GM12878 (cell line): ENCODE measurements at regions not wholly inside any gene's neighbourhood (a gene's known extent, or its start where the extent isn't known, plus 50 kb on each side); places are given as distances from the start of the nearest gene placed in this dataset.

ENCODE experiments used
- ATAC-seq: fragments of 200-7000 bp; cut with Tn5 transposase; 3 replicates; pipeline ENCODE4 v1.9.1; 2020; ENCODE audit warnings: mild to moderate bottlenecking, moderate library complexity
- BruUV-seq: library from RNA; stranded (reverse); fragments of 400-500 nt; replicated peaks from 2 replicates; lab custom pipeline; 2021; lab: Mats Ljungman, UMichigan
- CTCF ChIA-PET: fragments of 300-600 bp; sonication (Branson Sonifier 250); formaldehyde crosslinking; extraction: SDS; loops from one replicate; lab custom pipeline; 2021; ENCODE audit warnings: inconsistent platforms; lab: Yijun Ruan, JAX
- POLR2A ChIA-PET: fragments of 350-600 bp; formaldehyde crosslinking; extraction: SDS; loops from one replicate; lab custom pipeline; 2021; ENCODE audit warnings: inconsistent platforms; lab: Charles Lee
- RAD21 ChIA-PET: fragments of 300-600 bp; sonication (Branson Sonifier 250); formaldehyde crosslinking; loops from one replicate; lab custom pipeline; 2023; ENCODE audit warnings: antibody characterized with exemption; ENCODE audit not compliant: unreplicated experiment; lab: Charles Lee
- SMC1A ChIA-PET: fragments of 300-600 bp; sonication (Branson Sonifier 250); formaldehyde crosslinking; loops from one replicate; lab custom pipeline; 2023; ENCODE audit not compliant: unreplicated experiment, uncharacterized antibody; lab: Charles Lee
- DNase-seq: peaks from one replicate; pipeline ENCODE4 v3.0.0-alpha.2; 2011; ENCODE audit warnings: low read depth, low spot score
- FAIRE-seq: peaks from 3 replicates; lab custom pipeline; 2011; peaks lifted over from hg19 to GRCh38; lab: Jason Lieb, UNC
- H2AFZ ChIP-seq: 2 replicates; pipeline ENCODE4 v1.6.0; 2011; ENCODE audit warnings: low read depth, low read length, control low read depth; ENCODE audit not compliant: control insufficient read depth
- H3K27ac ChIP-seq: 2 replicates; pipeline ENCODE4 v1.5.1; 2011; ENCODE audit warnings: control low read depth; ENCODE audit not compliant: control insufficient read depth, insufficient read depth
- H3K27me3 ChIP-seq, 2 experiments: replicated peaks in 1 of 2; 2 replicates each; pipeline versions ENCODE4 v1.6.0 to v1.6.1; 2011; ENCODE audit warnings: low read length in 1 of 2; ENCODE audit not compliant: control insufficient read depth in 2 of 2, insufficient read depth in 2 of 2
- H3K36me3 ChIP-seq, 2 experiments: 2 replicates each; pipeline ENCODE4 v1.5.1; 2011; ENCODE audit warnings: low read length in 1 of 2; ENCODE audit not compliant: control insufficient read depth in 2 of 2, insufficient read depth in 2 of 2
- H3K4me1 ChIP-seq: 2 replicates; pipeline ENCODE4 v1.6.1; 2011; ENCODE audit warnings: mild to moderate bottlenecking, low read length, moderate library complexity, mixed read lengths; ENCODE audit not compliant: control insufficient read depth, insufficient read depth
- H3K4me2 ChIP-seq: 2 replicates; pipeline ENCODE4 v1.6.0; 2011; ENCODE audit warnings: control low read depth; ENCODE audit not compliant: control insufficient read depth, insufficient read depth
- H3K4me3 ChIP-seq: fragments of 200-600 bp; sonication (generic); 2 replicates; pipeline ENCODE4 v1.5.1; 2016
- H3K79me2 ChIP-seq: 2 replicates; pipeline ENCODE4 v1.6.0; 2011; ENCODE audit warnings: low read length; ENCODE audit not compliant: control insufficient read depth, insufficient read depth
- H3K9ac ChIP-seq: 2 replicates; pipeline ENCODE4 v1.8.0; 2011; ENCODE audit warnings: low read length, control low read depth, mixed read lengths; ENCODE audit not compliant: control insufficient read depth, insufficient read depth
- H3K9me3 ChIP-seq: replicated peaks from 3 replicates; pipeline ENCODE4 v1.5.1; 2011; ENCODE audit warnings: mild to moderate bottlenecking, low read length; ENCODE audit not compliant: control insufficient read depth, insufficient read depth
- H4K20me1 ChIP-seq: 2 replicates; pipeline ENCODE4 v1.6.0; 2011; ENCODE audit not compliant: control insufficient read depth, insufficient read depth
- CBX5 ChIP-seq: sonication (generic); IDR thresholded peaks from 2 replicates; pipeline ENCODE4 v1.6.1; 2016; ENCODE audit warnings: low read depth, moderate library complexity, mild to moderate bottlenecking, inconsistent platforms
- KLF5 ChIP-seq: fragments of 450-650 bp; IDR thresholded peaks from 2 replicates; pipeline ENCODE4 v1.6.1; 2014; ENCODE audit warnings: mild to moderate bottlenecking; ENCODE audit not compliant: partially characterized antibody
- MYB ChIP-seq: fragments of 150-350 bp; IDR thresholded peaks from 2 replicates; pipeline ENCODE4 v1.6.1; 2014; ENCODE audit warnings: mild to moderate bottlenecking, low read depth, low read length, borderline replicate concordance
- MYC ChIP-seq: IDR thresholded peaks from 2 replicates; pipeline ENCODE4 v1.6.1; 2011; ENCODE audit warnings: mild to moderate bottlenecking, low read length, moderate library complexity, inconsistent platforms; ENCODE audit not compliant: insufficient read depth, insufficient replicate concordance, insufficient read length, severe bottlenecking
- NRF1 ChIP-seq: conservative IDR thresholded peaks from 2 replicates; pipeline ENCODE4 v1.6.1; 2011; ENCODE audit warnings: mild to moderate bottlenecking, low read depth, low read length, improper control_type of control experiment
- PAX5 ChIP-seq: IDR thresholded peaks from 2 replicates; pipeline ENCODE4 v1.6.1; 2011; ENCODE audit warnings: low read depth, low read length, borderline replicate concordance
- RBBP5 ChIP-seq: fragments of 200-600 bp; sonication (generic); conservative IDR thresholded peaks from 2 replicates; pipeline ENCODE4 v1.6.1; 2016
- RELA ChIP-seq: fragments of 450-650 bp; IDR thresholded peaks from 2 replicates; pipeline ENCODE4 v1.8.0; 2014; ENCODE audit warnings: borderline replicate concordance; ENCODE audit not compliant: partially characterized antibody
- ZNF274 ChIP-seq: IDR thresholded peaks from one replicate; pipeline ENCODE4 v1.8.0; 2011; ENCODE audit not compliant: insufficient read length, insufficient read depth
- WGBS: methylation state at CpG from one replicate; pipeline ENCODE4 v1.1.6; 2016; ENCODE audit warnings: low lambda C conversion rate; ENCODE audit not compliant: insufficient replicate concordance, insufficient coverage; ENCODE audit errors: missing lambda C conversion rate; 5-methylcytosine and 5-hydroxymethylcytosine counted together
- in situ Hi-C: fragments of 300-500 bp; cut with MboI; formaldehyde crosslinking; loops from 9 replicates; pipeline ENCODE4 v1.14.3; 2018; ENCODE audit warnings: mixed read lengths
- intact Hi-C: fragments of 100-400 bp; cut with micrococcal nuclease; formaldehyde crosslinking; loops from one replicate; pipeline ENCODE4 v1.14.2; 2022; ENCODE audit not compliant: unreplicated experiment
- TF ChIP-seq, protein P1 (sequence below): fragments of 450-650 bp; IDR thresholded peaks from 2 replicates; pipeline ENCODE4 v1.6.1; 2016; ENCODE audit warnings: mild to moderate bottlenecking, moderate library complexity, borderline replicate concordance
- TF ChIP-seq, protein P2 (sequence below): IDR thresholded peaks from 2 replicates; pipeline ENCODE4 v1.6.1; 2012; ENCODE audit warnings: low read depth, low read length, improper control_type of control experiment

DNA sequence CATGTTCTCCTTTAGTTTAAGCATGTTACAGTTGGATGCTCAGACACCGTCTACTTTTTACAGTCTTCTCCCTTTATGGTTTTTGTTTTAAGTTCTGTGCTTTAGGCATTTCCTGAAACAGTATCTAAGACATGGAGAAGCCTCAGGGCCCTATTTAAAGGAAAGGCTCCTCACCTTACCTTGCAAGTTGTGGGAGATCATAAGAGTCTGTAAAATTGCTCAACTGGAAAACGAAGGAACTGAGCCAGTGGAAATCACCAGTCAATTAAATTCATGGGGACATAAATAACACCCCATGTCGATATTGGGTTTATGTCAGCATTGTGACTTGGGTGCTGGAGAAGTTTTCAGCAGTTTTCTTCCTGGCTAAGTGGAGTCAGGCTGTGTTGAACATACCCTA, 239.2 kb downstream of the KIF4B start (continued):
- TF ChIP-seq, protein P1, sequence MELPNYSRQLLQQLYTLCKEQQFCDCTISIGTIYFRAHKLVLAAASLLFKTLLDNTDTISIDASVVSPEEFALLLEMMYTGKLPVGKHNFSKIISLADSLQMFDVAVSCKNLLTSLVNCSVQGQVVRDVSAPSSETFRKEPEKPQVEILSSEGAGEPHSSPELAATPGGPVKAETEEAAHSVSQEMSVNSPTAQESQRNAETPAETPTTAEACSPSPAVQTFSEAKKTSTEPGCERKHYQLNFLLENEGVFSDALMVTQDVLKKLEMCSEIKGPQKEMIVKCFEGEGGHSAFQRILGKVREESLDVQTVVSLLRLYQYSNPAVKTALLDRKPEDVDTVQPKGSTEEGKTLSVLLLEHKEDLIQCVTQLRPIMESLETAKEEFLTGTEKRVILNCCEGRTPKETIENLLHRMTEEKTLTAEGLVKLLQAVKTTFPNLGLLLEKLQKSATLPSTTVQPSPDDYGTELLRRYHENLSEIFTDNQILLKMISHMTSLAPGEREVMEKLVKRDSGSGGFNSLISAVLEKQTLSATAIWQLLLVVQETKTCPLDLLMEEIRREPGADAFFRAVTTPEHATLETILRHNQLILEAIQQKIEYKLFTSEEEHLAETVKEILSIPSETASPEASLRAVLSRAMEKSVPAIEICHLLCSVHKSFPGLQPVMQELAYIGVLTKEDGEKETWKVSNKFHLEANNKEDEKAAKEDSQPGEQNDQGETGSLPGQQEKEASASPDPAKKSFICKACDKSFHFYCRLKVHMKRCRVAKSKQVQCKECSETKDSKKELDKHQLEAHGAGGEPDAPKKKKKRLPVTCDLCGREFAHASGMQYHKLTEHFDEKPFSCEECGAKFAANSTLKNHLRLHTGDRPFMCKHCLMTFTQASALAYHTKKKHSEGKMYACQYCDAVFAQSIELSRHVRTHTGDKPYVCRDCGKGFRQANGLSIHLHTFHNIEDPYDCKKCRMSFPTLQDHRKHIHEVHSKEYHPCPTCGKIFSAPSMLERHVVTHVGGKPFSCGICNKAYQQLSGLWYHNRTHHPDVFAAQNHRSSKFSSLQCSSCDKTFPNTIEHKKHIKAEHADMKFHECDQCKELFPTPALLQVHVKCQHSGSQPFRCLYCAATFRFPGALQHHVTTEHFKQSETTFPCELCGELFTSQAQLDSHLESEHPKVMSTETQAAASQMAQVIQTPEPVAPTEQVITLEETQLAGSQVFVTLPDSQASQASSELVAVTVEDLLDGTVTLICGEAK: no peak
- no peak for TF ChIP-seq CBX5
- no peak for TF ChIP-seq NRF1
- TF ChIP-seq MYB: no peak

DNA sequence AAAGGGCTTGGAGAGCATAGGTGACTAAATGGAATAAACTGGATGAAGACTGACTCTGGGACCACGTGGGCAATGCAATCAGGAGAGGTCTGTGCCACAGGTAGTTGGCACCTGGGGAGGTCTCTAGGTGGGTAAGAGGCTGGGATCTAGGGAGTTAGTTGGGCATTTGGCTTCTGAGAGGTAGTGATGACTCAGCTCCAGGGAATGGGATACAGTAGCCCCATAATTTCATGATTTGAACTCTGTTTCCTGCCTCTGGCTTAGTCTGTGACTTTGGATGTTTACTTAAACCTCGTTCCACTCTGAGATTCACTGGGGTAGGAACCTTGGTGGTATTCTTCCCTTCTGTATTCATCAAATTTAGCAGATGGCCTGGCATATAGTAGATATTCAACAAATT, 240.8 kb downstream of the KIF4B start:
- POLR2A ChIA-PET: no interaction called here
- Histone ChIP-seq H3K9me3 (no peaks in the 10 kb centered on the region), H4K20me1 (no peaks in the 10 kb centered on the region; the same call in 1 of the 2 replicates), H3K27ac (no peak overlapping the region), H3K4me2 (no peak overlapping the region), H3K4me3 (no peak overlapping the region), H3K36me3 (no peaks in the 10 kb centered on the region), H3K79me2 (no peaks in the 10 kb centered on the region), H2AFZ (no peak overlapping the region), H3K27me3 (no peaks in the 10 kb centered on the region)
- intact Hi-C loops (no loop called here), in situ Hi-C loops (no loop called here)
- FAIRE-seq (no peak), DNase-seq (no peak), ATAC-seq (no peak)
- RAD21 ChIA-PET: no interaction called here
- BruUV-seq: no TSS peak
- SMC1A ChIA-PET: no interaction called here
- WGBS: 3% methylated on average over 2 of the region's 2 CpGs
- no peak for TF ChIP-seq KLF5
- TF ChIP-seq ZNF274: no peak
- no peak for TF ChIP-seq MYC
- no peak for TF ChIP-seq PAX5
- no peak for TF ChIP-seq RELA
- no peak for TF ChIP-seq RBBP5
- TF ChIP-seq, protein P2, sequence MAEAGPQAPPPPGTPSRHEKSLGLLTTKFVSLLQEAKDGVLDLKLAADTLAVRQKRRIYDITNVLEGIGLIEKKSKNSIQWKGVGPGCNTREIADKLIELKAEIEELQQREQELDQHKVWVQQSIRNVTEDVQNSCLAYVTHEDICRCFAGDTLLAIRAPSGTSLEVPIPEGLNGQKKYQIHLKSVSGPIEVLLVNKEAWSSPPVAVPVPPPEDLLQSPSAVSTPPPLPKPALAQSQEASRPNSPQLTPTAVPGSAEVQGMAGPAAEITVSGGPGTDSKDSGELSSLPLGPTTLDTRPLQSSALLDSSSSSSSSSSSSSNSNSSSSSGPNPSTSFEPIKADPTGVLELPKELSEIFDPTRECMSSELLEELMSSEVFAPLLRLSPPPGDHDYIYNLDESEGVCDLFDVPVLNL: no peak
- TF ChIP-seq, all 136 proteins: peak for 0
- CTCF ChIA-PET: no interaction called here
- H3K9ac ChIP-seq: no peak overlapping the region
- H3K4me1 ChIP-seq: no peaks in the 10 kb centered on the region
